GM20000 (cell line): ENCODE measurements at regions not wholly inside any gene's neighbourhood (a gene's known extent, or its start where the extent isn't known, plus 50 kb on each side); places are given as distances from the start of the nearest gene placed in this dataset.

Experiments used
- DNase-seq: peaks from one replicate; pipeline ENCODE4 v3.0.0; 2012; ENCODE audit warnings: low spot score
- TF ChIP-seq, protein P1 (sequence below): IDR thresholded peaks from 2 replicates; pipeline ENCODE4 v1.5.1; 2012; ENCODE audit warnings: mild to moderate bottlenecking, control low read depth; ENCODE audit errors: extremely low read depth, missing control alignments

DNA sequence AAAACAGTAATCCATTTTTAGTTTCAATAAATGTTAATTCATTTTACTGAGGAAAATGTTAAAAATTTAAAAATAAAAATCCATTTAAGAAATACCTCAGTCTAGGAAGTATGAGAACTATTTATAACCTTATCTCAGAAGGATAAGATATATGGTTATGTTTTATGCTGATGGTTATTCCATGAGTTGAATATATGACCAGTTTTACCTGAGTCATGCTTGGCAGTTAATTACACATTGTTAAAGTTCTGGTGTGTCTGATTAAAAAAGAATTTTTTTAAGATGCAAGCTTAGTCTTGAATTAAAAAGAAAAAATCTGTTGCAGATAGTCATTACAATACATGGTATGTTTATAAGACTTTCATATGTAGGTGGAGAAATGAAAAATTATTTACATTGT, 191.7 kb downstream of the ARL4A start:
- TF ChIP-seq, protein P1, sequence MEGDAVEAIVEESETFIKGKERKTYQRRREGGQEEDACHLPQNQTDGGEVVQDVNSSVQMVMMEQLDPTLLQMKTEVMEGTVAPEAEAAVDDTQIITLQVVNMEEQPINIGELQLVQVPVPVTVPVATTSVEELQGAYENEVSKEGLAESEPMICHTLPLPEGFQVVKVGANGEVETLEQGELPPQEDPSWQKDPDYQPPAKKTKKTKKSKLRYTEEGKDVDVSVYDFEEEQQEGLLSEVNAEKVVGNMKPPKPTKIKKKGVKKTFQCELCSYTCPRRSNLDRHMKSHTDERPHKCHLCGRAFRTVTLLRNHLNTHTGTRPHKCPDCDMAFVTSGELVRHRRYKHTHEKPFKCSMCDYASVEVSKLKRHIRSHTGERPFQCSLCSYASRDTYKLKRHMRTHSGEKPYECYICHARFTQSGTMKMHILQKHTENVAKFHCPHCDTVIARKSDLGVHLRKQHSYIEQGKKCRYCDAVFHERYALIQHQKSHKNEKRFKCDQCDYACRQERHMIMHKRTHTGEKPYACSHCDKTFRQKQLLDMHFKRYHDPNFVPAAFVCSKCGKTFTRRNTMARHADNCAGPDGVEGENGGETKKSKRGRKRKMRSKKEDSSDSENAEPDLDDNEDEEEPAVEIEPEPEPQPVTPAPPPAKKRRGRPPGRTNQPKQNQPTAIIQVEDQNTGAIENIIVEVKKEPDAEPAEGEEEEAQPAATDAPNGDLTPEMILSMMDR: no peak
- DNase-seq: no peak

DNA sequence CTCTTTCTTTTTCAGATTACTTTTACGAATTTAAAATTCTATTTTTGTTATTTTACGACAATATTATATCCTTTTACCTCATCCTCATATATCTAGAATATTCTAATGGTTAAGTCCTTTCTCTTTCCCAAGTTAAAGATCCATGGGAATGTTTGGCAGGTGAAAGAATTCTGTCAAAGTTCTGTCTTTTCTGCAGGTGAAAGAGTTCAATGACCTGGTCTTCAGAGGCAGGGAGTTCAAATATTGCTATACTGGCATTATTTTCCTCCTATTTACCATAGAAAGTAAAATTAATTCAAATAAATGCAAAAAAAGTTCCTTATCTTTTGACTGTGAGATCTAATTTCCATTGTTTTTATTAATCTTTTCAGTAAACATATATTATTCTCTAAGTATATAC, 194.3 kb downstream of the ARL4A start:
- no peak for DNase-seq
- TF ChIP-seq, protein P1: no peak

DNA sequence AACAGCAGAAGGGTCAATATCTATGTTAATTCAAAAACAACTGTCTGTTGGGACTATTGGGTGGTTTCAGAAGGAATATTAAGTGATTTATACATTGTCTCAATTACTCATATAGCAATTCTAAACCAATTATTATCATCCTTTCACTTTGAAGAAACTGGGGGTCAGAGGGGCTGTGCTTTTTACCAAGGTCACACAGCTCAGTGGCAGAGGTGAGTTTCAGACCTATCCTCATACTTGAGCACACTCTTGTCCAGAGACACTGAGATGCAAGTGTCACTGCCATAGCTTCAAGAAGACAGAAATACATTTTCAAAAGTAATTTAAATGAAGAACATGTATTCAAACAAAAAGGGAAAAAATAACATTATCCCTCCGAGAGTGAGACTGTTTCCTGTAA, 195.3 kb downstream of the ARL4A start:
- DNase-seq: no peak
- TF ChIP-seq, protein P1: no peak

DNA sequence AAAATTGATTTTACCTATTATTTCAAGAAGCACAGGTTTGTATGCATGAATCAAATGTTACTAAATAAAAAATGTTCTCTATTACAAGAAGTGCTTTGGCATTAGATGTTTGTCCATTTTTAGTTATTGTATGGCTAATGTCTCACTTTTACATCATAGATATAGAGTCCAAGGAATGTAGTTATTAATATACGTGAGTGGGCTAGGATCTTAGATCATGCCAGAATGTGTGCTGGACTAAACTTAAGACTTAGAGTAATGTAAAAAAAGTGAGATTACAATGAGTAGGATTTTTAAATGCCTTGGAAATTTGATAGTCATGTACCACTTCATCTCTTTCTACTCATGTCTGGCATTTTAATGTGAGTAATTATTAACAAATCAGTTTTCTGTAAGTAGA, 196.6 kb downstream of the ARL4A start:
- DNase-seq: no peak
- TF ChIP-seq, protein P1: no peak

DNA sequence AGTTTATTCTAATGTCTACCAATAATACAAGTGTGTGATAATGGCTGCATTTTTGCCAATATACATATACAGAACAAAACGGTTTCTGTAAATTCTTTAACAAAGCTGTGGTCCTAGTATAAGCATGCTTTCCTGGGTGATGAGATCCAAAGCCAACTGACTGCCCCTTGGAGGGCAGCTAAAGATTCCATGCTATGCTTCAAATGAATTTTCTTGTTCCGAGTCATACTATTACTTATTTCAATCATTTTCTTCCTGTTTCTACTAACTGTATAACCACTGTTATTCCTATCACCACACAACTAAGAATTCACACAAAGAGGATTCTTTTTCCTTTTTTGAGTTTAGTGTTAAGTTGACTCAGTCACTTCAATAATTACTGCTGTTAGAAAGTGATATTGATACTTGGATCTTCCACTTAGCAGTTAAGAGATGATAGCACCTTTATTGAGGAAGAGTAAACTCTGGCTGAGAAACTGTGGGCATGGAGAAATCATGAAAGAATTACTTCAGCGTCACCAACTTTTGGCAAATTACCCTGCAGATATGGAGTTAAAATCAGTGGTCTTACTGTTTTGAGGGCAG, 197.5 kb downstream of the ARL4A start:
- TF ChIP-seq, protein P1: no peak
- no peak for DNase-seq

DNA sequence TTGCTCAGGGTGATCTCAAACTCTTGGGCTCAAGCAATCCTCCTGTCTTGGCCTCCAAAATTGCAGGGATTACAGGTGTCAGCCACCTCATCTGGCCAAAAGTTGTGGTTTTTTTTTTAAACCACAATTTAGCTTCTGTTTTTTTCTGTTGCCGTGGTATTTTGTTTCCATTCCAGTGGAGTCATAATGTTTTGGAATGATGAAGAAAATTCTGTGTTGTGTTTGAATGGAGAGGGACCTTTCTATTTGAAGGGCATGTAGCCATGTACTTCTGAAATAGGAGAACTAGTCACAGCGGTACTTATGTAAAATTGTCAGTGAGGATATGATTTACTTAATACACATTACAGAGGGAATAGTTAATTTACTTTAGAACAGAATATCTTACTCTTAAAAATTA, 201.3 kb downstream of the ARL4A start:
- TF ChIP-seq, protein P1: no peak
- no peak for DNase-seq

DNA sequence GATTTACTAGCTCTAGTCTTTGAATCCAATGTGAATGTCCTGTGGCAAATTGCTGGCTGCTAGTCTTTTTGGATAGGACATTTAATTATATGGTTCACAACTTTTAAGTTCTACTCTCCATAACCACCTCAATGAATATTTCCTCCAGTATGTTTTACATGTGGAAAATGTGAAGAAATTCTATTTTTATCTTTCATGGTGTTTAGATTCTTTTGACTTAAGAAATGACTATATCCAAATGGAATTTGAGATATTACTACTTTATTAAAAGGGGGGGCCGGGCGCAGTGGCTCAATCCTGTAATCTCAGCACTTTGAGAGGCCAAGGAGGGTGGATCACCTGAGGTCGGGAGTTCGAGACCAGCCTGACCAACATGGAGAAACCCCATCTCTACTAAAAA, 202.0 kb downstream of the ARL4A start:
- DNase-seq: no peak
- TF ChIP-seq, protein P1: no peak
